ENCODE measurements at regions not wholly inside any gene's neighbourhood (a gene's known extent, or its start where the extent isn't known, plus 50 kb on each side); places are given as distances from the start of the nearest gene placed in this dataset.

DNA sequence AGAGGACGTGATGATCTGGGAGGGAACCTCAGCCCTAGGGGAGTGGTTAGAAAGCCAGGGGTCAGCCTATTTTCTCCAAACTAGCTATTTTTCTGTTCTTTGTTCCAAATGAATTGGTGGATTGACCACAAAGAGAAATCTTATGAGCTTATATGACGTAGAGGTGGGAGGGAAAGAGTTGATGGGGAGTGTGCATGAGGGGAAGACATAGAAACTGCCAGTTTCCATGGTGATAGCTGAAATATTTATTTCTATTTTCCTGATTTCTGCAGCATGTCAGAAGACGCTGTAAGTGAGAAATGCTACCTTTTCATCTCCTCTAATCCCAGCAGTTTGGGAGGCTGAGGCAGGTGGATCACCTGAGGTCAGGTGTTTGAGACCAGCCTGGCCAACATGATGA is 51.4 kb upstream of the CISTR start:
- no peak for DNase-seq (ENCODE audit: low spot score in 2 of 2)
- in situ Hi-C loops (cut with MboI; ENCODE audit: low sequenced_read_pairs) = no loop called here
- Histone ChIP-seq H3K9me3 (no peaks in the 10 kb centered on the region), H3K36me3 (replicated peaks) (no peaks in the 10 kb centered on the region), H3K27me3 (ENCODE audit: low read depth) (peaks cover 44% of the 10 kb centered on the region), H3K4me1 (no peaks in the 10 kb centered on the region), H3K4me3 (no peak overlapping the region)

GRCh38 chr12:53803703-53804102 is 51.9 kb upstream of the CISTR start:
- DNase-seq (ENCODE audit: low spot score in 2 of 2) = no peak
- H3K36me3 ChIP-seq (replicated peaks) = no peaks in the 10 kb centered on the region
- H3K9me3 ChIP-seq = no peaks in the 10 kb centered on the region
- in situ Hi-C loops (cut with MboI; ENCODE audit: low sequenced_read_pairs) = no loop called here
- H3K4me1 ChIP-seq = no peaks in the 10 kb centered on the region
- H3K4me3 ChIP-seq = no peak overlapping the region
- peaks cover 42% of the 10 kb centered on the region for H3K27me3 ChIP-seq (ENCODE audit: low read depth)

DNA sequence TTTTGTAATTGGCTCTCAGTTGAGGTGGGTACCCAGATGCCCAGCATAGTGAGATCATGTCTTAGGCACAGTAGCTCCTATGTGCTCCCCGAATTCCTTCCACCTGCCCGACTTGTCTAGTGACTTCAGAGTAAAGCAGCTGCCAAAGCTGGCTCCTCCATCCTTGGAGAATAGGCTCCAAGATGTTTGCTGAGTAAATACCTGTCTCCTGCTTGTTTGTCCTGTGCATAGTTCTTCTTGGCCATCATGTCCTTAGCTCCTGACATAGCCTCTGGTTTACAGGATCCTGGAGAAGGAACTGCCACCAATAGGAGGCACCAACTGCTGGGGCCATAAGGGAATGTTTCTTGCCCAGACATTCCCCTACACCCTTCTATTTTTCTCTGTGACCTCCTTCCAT is 52.6 kb upstream of the CISTR start:
- Histone ChIP-seq H3K9me3 (no peaks in the 10 kb centered on the region), H3K4me1 (no peaks in the 10 kb centered on the region), H3K4me3 (no peak overlapping the region), H3K36me3 (replicated peaks) (no peaks in the 10 kb centered on the region), H3K27me3 (ENCODE audit: low read depth) (peaks cover 45% of the 10 kb centered on the region)
- no peak for DNase-seq (ENCODE audit: low spot score in 2 of 2)
- in situ Hi-C loops (cut with MboI; ENCODE audit: low sequenced_read_pairs) = no loop called here

DNA sequence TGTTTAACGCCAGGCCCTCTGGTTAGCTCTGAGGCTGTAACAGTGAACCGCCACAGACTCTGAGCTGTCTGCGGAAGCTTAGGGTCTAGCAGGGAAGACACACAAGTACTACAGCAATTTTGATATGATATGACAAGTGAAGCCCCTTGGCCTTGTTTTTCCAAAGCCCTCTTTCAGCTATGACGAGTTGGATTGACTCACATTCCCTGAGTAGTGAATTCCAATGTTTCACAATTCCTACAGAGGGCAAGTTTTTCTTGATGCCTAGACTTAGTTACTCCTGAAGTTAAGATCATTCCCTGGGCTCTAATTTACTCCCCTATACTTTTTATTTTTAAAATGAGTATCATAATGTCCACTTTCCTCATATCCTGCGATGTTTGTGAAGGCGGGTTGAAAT is 53.3 kb upstream of the CISTR start:
- in situ Hi-C loops (cut with MboI; ENCODE audit: low sequenced_read_pairs) = no loop called here
- peaks cover 47% of the 10 kb centered on the region for H3K27me3 ChIP-seq (ENCODE audit: low read depth)

GRCh38 chr12:53805791-53806190 is 54.0 kb upstream of the CISTR start:
- in situ Hi-C loops (cut with MboI; ENCODE audit: low sequenced_read_pairs) = no loop called here
- DNase-seq (ENCODE audit: low spot score in 2 of 2) = no peak
- H3K27me3 ChIP-seq (ENCODE audit: low read depth) = peaks cover 44% of the 10 kb centered on the region

More for the DNA sequence above, 53.3 kb upstream of the CISTR start:
- Histone ChIP-seq H3K4me1 (no peaks in the 10 kb centered on the region), H3K4me3 (no peak overlapping the region), H3K36me3 (replicated peaks) (no peaks in the 10 kb centered on the region), H3K9me3 (no peaks in the 10 kb centered on the region)
- DNase-seq (ENCODE audit: low spot score in 2 of 2) = no peak

DNA sequence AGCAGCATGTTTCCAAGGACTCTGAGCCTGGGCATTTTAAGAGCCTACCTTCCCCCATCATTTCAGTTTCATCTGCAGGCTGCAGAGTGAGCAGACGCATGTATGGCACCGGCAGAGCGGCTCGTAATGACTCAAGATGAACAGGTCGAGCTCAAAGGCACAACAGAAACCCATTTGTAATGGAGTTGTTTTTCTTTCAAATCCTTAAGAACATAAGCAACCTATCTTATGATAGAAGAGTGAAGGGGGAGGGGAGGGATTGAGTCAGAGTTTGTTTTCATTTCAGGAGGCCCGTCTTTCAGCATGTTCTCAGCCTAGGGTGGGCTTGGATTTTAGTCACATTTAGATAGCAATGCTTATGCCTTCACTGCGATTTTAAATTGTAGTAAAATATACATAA is 54.9 kb upstream of the CISTR start:
- in situ Hi-C loops (cut with MboI; ENCODE audit: low sequenced_read_pairs) = no loop called here
- no peaks in the 10 kb centered on the region for H3K4me1 ChIP-seq
- H3K4me3 ChIP-seq = no peak overlapping the region
- no peaks in the 10 kb centered on the region for H3K36me3 ChIP-seq (replicated peaks)
- peaks cover 40% of the 10 kb centered on the region for H3K27me3 ChIP-seq (ENCODE audit: low read depth)
- DNase-seq (ENCODE audit: low spot score in 2 of 2) = no peak
- no peaks in the 10 kb centered on the region for H3K9me3 ChIP-seq

More at GRCh38 chr12:53805791-53806190, 54.0 kb upstream of the CISTR start:
- no peaks in the 10 kb centered on the region for H3K4me1 ChIP-seq
- H3K4me3 ChIP-seq = no peak overlapping the region
- no peaks in the 10 kb centered on the region for H3K9me3 ChIP-seq
- H3K36me3 ChIP-seq (replicated peaks) = no peaks in the 10 kb centered on the region

DNA sequence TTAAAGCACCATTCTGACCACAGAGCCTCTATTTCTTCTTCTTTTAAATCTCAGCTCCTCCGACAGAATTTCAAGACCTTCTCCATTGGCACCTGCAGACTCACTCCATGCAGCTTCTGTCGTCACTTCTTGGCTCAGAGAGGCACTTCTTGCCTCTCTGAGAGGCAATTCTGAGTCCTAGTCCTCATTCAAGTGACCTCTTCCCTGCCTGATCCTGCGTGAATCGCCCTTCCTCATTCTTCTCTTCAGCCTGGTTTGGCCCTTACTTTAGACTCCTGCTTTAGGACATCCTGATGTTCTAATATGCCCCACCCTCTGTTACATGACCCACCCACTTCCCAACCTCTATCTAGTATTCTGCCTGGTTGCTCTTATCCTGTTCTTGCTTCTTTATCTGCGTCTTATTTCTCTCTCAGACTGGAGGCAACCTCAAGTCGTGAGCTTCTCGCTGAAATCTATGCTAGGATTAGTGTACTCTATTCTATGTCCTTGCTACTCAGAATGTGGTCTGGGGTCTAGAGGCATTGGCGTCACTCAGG is 55.6 kb upstream of the CISTR start:
- in situ Hi-C loops (cut with MboI; ENCODE audit: low sequenced_read_pairs) = no loop called here
- H3K4me1 ChIP-seq = no peaks in the 10 kb centered on the region
- DNase-seq (ENCODE audit: low spot score in 2 of 2) = no peak

GRCh38 chr12:53808023-53808705 is 56.4 kb upstream of the CISTR start:
- Histone ChIP-seq H3K4me3 (no peak overlapping the region), H3K27me3 (ENCODE audit: low read depth) (peaks cover 39% of the 10 kb centered on the region), H3K36me3 (replicated peaks) (no peaks in the 10 kb centered on the region), H3K4me1 (no peaks in the 10 kb centered on the region), H3K9me3 (no peaks in the 10 kb centered on the region)
- in situ Hi-C loops (cut with MboI; ENCODE audit: low sequenced_read_pairs) = no loop called here
- no peak for DNase-seq (ENCODE audit: low spot score in 2 of 2)

More for the DNA sequence above, 55.6 kb upstream of the CISTR start:
- no peaks in the 10 kb centered on the region for H3K36me3 ChIP-seq (replicated peaks)
- no peaks in the 10 kb centered on the region for H3K9me3 ChIP-seq
- H3K4me3 ChIP-seq = no peak overlapping the region
- H3K27me3 ChIP-seq (ENCODE audit: low read depth) = peaks cover 38% of the 10 kb centered on the region

DNA sequence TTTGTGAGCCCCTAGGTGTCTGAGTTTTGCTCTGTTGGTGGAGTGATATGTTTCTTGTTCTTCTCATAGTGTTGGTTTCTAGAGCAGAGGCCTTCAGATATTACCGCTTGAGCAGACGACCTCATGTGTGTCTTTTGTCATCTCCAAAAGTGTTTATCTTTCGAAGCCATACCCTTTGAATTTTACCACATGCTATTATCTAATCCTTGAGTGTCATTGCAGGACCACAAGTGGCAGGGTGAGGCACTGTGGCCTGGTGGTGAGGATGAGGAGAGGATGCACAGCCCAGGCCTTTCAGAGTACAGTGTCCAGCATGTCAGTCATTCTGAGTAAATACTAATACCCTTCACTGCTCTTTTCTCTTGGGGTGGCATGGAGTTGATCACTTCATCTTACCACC is 57.2 kb upstream of the CISTR start:
- no peaks in the 10 kb centered on the region for H3K9me3 ChIP-seq
- H3K27me3 ChIP-seq (ENCODE audit: low read depth) = peaks cover 42% of the 10 kb centered on the region
- no peaks in the 10 kb centered on the region for H3K4me1 ChIP-seq
- in situ Hi-C loops (cut with MboI; ENCODE audit: low sequenced_read_pairs) = no loop called here
- H3K4me3 ChIP-seq = no peak overlapping the region
- DNase-seq (ENCODE audit: low spot score in 2 of 2) = no peak
- no peaks in the 10 kb centered on the region for H3K36me3 ChIP-seq (replicated peaks)

- DNase-seq (ENCODE audit: low spot score in 2 of 2) = no peak
- Histone ChIP-seq H3K9me3 (no peaks in the 10 kb centered on the region), H3K4me1 (no peaks in the 10 kb centered on the region), H3K4me3 (no peak overlapping the region), H3K27me3 (ENCODE audit: low read depth) (peaks cover 41% of the 10 kb centered on the region), H3K36me3 (replicated peaks) (no peaks in the 10 kb centered on the region)
- in situ Hi-C loops (cut with MboI; ENCODE audit: low sequenced_read_pairs) = no loop called here
Measured at GRCh38 chr12:53810950-53811349, 59.2 kb upstream of the CISTR start.

DNA sequence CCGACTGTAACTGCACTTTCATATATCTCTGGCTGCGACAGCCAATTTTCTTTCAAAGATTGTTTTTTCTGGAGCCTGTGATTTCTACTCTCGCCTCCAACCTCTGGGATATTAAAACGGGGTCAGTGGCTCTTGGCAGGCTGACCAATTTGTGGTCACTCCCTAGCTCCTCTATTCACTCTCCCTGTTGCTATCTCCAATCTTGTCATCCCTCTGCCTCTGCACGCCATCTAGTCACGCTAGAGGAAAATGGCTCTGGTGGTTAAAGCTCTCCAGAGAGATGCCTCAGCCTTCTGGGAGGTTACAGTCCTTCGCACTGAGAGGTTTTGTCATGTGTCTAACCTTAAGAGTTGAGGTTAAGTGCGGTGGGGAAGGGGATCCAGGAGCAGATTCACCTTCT is 59.8 kb upstream of the CISTR start:
- no peak for DNase-seq (ENCODE audit: low spot score in 2 of 2)
- Histone ChIP-seq H3K27me3 (ENCODE audit: low read depth) (peaks cover 45% of the 10 kb centered on the region), H3K4me3 (no peak overlapping the region), H3K4me1 (no peaks in the 10 kb centered on the region), H3K36me3 (replicated peaks) (no peaks in the 10 kb centered on the region), H3K9me3 (no peaks in the 10 kb centered on the region)
- in situ Hi-C loops (cut with MboI; ENCODE audit: low sequenced_read_pairs) = no loop called here

GRCh38 chr12:53816360-53817020 is 64.7 kb upstream of the CISTR start:
- in situ Hi-C loops (cut with MboI; ENCODE audit: low sequenced_read_pairs) = no loop called here
- DNase-seq (ENCODE audit: low spot score in 2 of 2) = no peak
- peaks cover 46% of the 10 kb centered on the region for H3K27me3 ChIP-seq (ENCODE audit: low read depth)
- no peaks in the 10 kb centered on the region for H3K9me3 ChIP-seq
- no peak overlapping the region for H3K4me3 ChIP-seq
- H3K4me1 ChIP-seq = no peaks in the 10 kb centered on the region
- no peaks in the 10 kb centered on the region for H3K36me3 ChIP-seq (replicated peaks)

GRCh38 chr12:53817021-53817389 is 65.2 kb upstream of the CISTR start:
- peaks cover 48% of the 10 kb centered on the region for H3K27me3 ChIP-seq (ENCODE audit: low read depth)
- in situ Hi-C loops (cut with MboI; ENCODE audit: low sequenced_read_pairs) = no loop called here

DNA sequence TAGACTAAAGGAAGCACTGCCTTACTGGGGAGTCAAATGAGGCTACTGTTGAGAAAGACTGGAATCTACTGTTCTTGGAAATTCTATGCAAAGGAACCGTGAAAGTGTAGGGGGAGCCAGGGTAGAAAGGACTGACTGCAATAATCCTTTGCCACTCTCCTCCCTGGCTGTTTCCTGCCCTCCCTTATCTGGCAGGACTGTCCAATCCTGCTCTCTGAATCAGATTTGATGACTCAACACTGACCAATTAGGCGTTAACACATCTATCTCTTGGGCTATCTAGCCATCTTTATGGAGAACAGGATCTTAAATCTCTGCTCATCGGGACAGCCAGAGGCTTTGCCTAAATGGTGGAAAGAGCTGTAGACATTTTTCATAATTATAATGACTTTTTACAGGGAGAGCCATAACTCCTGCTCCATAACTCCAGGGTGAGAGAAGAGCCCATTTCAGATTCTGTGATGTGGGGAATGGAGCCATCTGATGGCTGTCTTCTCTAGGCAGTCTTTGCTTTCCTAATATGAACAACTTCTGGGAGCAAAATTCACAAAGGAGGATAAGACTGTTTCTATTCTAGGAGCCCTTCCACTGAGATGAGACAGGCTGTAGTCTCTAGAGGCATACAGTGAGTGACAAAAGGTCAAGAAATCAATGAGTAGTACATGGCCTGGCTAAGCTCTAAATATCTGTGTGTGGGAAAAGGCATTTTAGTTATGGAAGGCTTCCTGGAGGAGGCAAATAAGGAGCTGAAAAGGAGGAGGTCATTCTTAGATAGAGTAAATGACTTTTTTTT is 68.9 kb upstream of the CISTR start:
- Histone ChIP-seq H3K36me3 (replicated peaks) (no peaks in the 10 kb centered on the region), H3K4me3 (no peak overlapping the region), H3K27me3 (ENCODE audit: low read depth) (peaks cover 51% of the 10 kb centered on the region), H3K9me3 (no peaks in the 10 kb centered on the region), H3K4me1 (no peaks in the 10 kb centered on the region)
- no peak for DNase-seq (ENCODE audit: low spot score in 2 of 2)
- in situ Hi-C loops (cut with MboI; ENCODE audit: low sequenced_read_pairs) = no loop called here

More at GRCh38 chr12:53817021-53817389, 65.2 kb upstream of the CISTR start:
- Histone ChIP-seq H3K36me3 (replicated peaks) (no peaks in the 10 kb centered on the region), H3K4me1 (no peaks in the 10 kb centered on the region), H3K9me3 (no peaks in the 10 kb centered on the region), H3K4me3 (no peak overlapping the region)
- no peak for DNase-seq (ENCODE audit: low spot score in 2 of 2)
